GM12874 (cell line): ENCODE measurements at regions not wholly inside any gene's neighbourhood (a gene's known extent, or its start where the extent isn't known, plus 50 kb on each side); places are given as distances from the start of the nearest gene placed in this dataset.
A peak's percentile ranks its signal among the peaks of the same experiment; 100 is the strongest.

Experiments
- CTCF ChIP-seq: IDR thresholded peaks from 2 replicates; pipeline ENCODE4 v1.5.1; 2011; ENCODE audit warnings: low read depth, mild to moderate bottlenecking, control low read depth, low read length, moderate library complexity; ENCODE audit not compliant: insufficient read depth

DNA sequence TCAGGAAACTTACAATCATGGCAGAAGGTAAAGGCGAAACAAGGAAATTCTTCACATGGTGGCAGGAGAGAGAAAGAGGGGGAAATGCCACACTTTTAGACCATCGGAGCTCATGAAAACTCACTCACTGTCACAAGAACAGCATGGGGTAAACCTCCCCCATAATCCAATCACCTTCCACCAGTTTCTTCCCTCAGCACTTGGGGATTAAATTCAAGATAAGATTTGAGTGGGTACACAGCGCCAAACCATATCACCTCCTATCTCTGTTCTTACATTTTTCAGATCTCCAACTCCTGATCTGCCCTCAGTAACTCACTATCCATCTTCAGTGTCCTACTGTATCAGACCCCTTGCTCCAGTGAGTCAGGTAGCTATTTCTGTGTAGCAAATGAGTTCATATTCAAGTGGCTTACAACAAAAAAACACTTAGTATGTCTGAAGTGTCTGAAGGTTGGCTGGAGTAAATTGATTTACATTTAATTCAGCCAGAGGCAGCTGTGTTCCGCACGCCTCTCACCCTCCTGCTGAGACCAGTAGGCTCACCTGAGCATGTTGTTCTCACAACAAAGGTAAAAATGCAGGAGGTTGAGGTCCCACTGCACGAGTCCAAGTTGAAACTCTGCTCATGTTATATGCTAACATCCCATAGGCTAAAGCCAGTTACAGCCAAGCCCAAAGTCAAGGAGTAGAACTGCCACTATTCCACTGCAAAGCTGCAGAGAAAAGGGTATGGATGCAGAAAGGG lies 180.7 kb upstream of the LMCD1 start:
- no peak for TF ChIP-seq CTCF

DNA sequence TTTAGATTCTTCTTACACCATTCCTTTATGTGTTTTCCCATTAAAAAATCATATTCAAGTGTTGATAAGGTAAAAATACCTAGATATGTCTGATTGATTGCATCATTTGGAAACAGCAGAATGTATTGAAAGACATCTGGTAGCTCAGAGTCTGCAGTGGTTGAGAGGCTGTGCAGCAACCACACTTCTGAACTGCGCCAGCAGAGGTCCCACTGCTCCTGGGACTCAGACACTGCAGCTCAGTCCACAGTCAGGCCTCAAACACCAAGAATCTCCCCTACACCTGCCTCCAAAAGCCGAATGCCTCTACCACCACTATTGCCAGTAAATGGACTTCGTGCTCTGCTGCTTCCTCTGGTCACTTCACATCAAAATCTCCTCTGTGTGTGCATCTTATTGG lies 176.9 kb upstream of the LMCD1 start:
- TF ChIP-seq CTCF = peak; percentile 48

GRCh38 chr3:8325306-8325705 lies 176.3 kb upstream of the LMCD1 start:
- TF ChIP-seq CTCF = no peak

DNA sequence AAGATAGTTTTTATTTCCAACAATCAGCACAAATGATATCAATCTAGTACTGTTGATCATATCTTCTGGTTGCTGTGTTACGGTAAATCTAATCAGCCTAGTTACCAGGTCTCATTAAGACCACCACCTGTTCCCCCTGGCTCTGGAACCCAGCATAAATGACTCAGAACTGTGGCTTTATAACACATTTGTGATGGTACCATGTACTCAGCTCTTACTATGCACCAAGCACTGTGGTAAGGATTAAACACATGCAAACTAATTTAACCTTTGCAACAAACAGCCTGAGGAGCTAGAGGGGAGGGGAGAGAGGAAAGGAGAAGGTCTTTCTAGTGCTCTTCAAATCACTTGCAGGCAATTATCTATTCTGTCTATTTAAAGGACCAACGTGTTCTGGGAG lies 173.9 kb upstream of the LMCD1 start:
- TF ChIP-seq CTCF = no peak

DNA sequence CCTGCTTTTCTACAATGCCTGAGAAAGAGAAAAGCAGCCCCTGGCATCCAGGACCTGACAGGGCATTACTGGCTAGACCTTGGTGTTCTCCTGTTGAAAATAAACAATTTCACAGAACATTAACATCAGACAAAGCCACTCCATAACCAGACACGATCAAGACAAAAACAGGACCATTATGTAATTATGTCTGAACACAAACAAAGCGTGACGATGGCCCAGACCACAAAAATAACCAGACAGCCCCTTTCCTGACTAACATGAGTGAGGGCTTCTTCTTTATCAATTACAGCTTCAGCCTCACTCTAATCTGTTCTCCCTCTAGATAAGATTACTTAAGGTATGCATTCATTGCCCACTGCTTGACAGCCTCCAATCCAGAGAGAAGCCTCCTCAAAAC lies 172.7 kb upstream of the LMCD1 start:
- no peak for TF ChIP-seq CTCF

- TF ChIP-seq CTCF = no peak
Observed at GRCh38 chr3:8329598-8329997, 172.0 kb upstream of the LMCD1 start.

DNA sequence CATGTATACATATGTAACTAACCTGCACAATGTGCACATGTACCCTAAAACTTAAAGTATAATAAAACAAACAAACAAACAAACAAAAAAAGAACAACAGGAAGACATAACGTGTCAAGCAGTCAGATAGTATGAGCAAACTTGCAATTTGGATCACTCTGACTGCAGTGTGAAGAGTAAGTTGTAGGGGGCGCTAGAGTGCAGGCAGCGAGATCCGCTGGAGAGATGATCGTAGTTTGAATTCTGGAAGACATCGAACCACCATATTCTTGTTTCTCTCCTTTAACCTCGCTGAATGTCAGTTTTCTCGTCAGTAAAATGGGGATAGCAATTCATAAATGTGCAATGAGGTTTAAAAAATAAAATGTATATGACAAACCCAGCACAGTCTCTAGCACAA lies 165.2 kb upstream of the LMCD1 start:
- peak; percentile 47 for TF ChIP-seq CTCF
